H1 (cell line): ENCODE measurements at regions not wholly inside any gene's neighbourhood (a gene's known extent, or its start where the extent isn't known, plus 50 kb on each side); places are given as distances from the start of the nearest gene placed in this dataset.

Experiments used
- CTCF ChIA-PET: fragments of 300-600 bp; sonication (Branson Sonifier 250); formaldehyde crosslinking; loops from one replicate; lab custom pipeline; 2021; ENCODE audit not compliant: partially characterized antibody; lab: Charles Lee
- POLR2A ChIA-PET: fragments of 300-600 bp; sonication (Branson Sonifier 250); formaldehyde crosslinking; loops from one replicate; lab custom pipeline; 2021; ENCODE audit warnings: inconsistent platforms; ENCODE audit not compliant: partially characterized antibody; lab: Charles Lee
- DNase-seq, 2 experiments: peaks; one replicate each; pipeline versions ENCODE4 v3.0.0 to v3.0.0-alpha.2; 2010 to 2022; ENCODE audit warnings: low spot score in 2 of 2, low read depth in 1 of 2, mixed read lengths in 1 of 2
- FAIRE-seq: peaks from 2 replicates; lab custom pipeline; 2011; peaks lifted over from hg19 to GRCh38; lab: Jason Lieb, UNC
- H2AFZ ChIP-seq: 2 replicates; pipeline ENCODE4 v1.8.1; 2012; ENCODE audit warnings: low read length, inconsistent platforms
- H2AK5ac ChIP-seq: 2 replicates; pipeline ENCODE4 v1.6.1; 2013; ENCODE audit warnings: low read depth, low read length
- H2BK120ac ChIP-seq: replicated peaks from 2 replicates; pipeline ENCODE3; 2013; ENCODE audit warnings: low read depth, low read length, inconsistent platforms
- H2BK12ac ChIP-seq: 2 replicates; pipeline ENCODE4 v1.6.1; 2013; ENCODE audit warnings: low read depth, low read length
- H2BK15ac ChIP-seq: 2 replicates; pipeline ENCODE4 v1.6.1; 2013; ENCODE audit warnings: low read length
- H2BK20ac ChIP-seq: 2 replicates; pipeline ENCODE4 v1.6.1; 2013; ENCODE audit warnings: low read length
- H2BK5ac ChIP-seq: 2 replicates; pipeline ENCODE4 v1.6.1; 2013; ENCODE audit warnings: low read depth, low read length
- H3K14ac ChIP-seq: 2 replicates; pipeline ENCODE4 v1.6.1; 2013; ENCODE audit warnings: inconsistent platforms; ENCODE audit not compliant: insufficient read length
- H3K18ac ChIP-seq: 2 replicates; pipeline ENCODE4 v1.6.1; 2013; ENCODE audit warnings: low read length; ENCODE audit errors: extremely low read depth
- H3K23ac ChIP-seq: 2 replicates; pipeline ENCODE4 v1.6.1; 2013; ENCODE audit warnings: inconsistent platforms; ENCODE audit not compliant: insufficient read length
- H3K23me2 ChIP-seq: 2 replicates; pipeline ENCODE4 v1.6.1; 2013; ENCODE audit warnings: low read depth, low read length
- H3K27ac ChIP-seq: 2 replicates; pipeline ENCODE4 v1.6.1; 2011; ENCODE audit warnings: low read depth, low read length, inconsistent platforms
- H3K27me3 ChIP-seq, 4 experiments: replicated peaks in 1 of 4; 1 replicate in 1 of 4; 2 replicates in 3 of 4; pipeline versions ENCODE4 v1.6.1 to v1.8.1; 2011 to 2013; ENCODE audit warnings: low read length in 3 of 4, mild to moderate bottlenecking in 3 of 4, inconsistent platforms in 2 of 4, mixed read lengths in 2 of 4, moderate library complexity in 1 of 4; ENCODE audit not compliant: control insufficient read depth in 3 of 4, insufficient read depth in 3 of 4; ENCODE audit errors: extremely low read depth in 1 of 4
- H3K36me3 ChIP-seq, 4 experiments: 2 replicates each; pipeline versions ENCODE4 v1.6.1 to v1.8.1; 2011 to 2013; ENCODE audit warnings: mild to moderate bottlenecking in 4 of 4, low read length in 3 of 4, moderate library complexity in 2 of 4, control low read depth in 1 of 4, inconsistent platforms in 1 of 4; ENCODE audit not compliant: insufficient read depth in 4 of 4, control insufficient read depth in 2 of 4
- H3K4ac ChIP-seq: replicated peaks from 2 replicates; pipeline ENCODE3; 2013; ENCODE audit warnings: low read length, low read depth, mixed read lengths, inconsistent platforms; ENCODE audit not compliant: insufficient read length
- H3K4me1 ChIP-seq, 4 experiments: replicated peaks in 1 of 4; 1 replicate in 1 of 4; 2 replicates in 3 of 4; pipeline versions ENCODE4 v1.6.1 to v1.8.1; 2011 to 2013; ENCODE audit warnings: low read length in 3 of 4, inconsistent platforms in 2 of 4, mixed read lengths in 1 of 4; ENCODE audit not compliant: insufficient read depth in 4 of 4, control insufficient read depth in 3 of 4
- H3K4me2 ChIP-seq, 2 experiments: 2 replicates each; pipeline versions ENCODE4 v1.6.1 to v1.8.1; 2011 to 2013; ENCODE audit warnings: low read depth in 2 of 2, low read length in 2 of 2, control low read depth in 1 of 2, inconsistent platforms in 1 of 2, mild to moderate bottlenecking in 1 of 2; ENCODE audit not compliant: insufficient read depth in 1 of 2
- H3K4me3 ChIP-seq, 4 experiments: fragments of 200-600, 300-600 bp in 1 of 4; sonication (generic), shearing (Covaris generic), sonication (Bioruptor Twin) in 1 of 4; 2 replicates each; pipeline versions ENCODE4 v1.5.1 to v1.8.1; 2011 to 2016; ENCODE audit warnings: low read length in 4 of 4, low read depth in 3 of 4, control low read depth in 2 of 4, inconsistent platforms in 2 of 4, mild to moderate bottlenecking in 2 of 4, mixed read lengths in 1 of 4, moderate library complexity in 1 of 4; ENCODE audit not compliant: insufficient read depth in 2 of 4; ENCODE audit errors: extremely low read depth in 1 of 4
- H3K56ac ChIP-seq: replicated peaks from 2 replicates; pipeline ENCODE3; 2013; ENCODE audit warnings: low read depth, mild to moderate bottlenecking, mixed read lengths, low read length, inconsistent platforms; ENCODE audit not compliant: insufficient read length
- H3K79me1 ChIP-seq: 2 replicates; pipeline ENCODE4 v1.6.1; 2013; ENCODE audit warnings: low read depth, low read length, control low read depth
- H3K79me2 ChIP-seq, 2 experiments: 2 replicates each; pipeline versions ENCODE4 v1.6.1 to v1.8.1; 2012 to 2013; ENCODE audit warnings: low read length in 2 of 2, mild to moderate bottlenecking in 2 of 2, inconsistent platforms in 1 of 2; ENCODE audit not compliant: insufficient read depth in 2 of 2, control insufficient read depth in 1 of 2
- H3K9ac ChIP-seq, 4 experiments: replicated peaks in 1 of 4; 1 replicate in 1 of 4; 2 replicates in 3 of 4; pipeline versions ENCODE4 v1.6.1 to v1.8.1; 2011 to 2013; ENCODE audit warnings: low read depth in 3 of 4, low read length in 3 of 4, control low read depth in 2 of 4, mild to moderate bottlenecking in 2 of 4, moderate library complexity in 2 of 4, inconsistent platforms in 1 of 4; ENCODE audit errors: extremely low read depth in 1 of 4
- H3K9me3 ChIP-seq, 2 experiments: 2 replicates each; pipeline versions ENCODE4 v1.6.1 to v1.8.1; 2012 to 2013; ENCODE audit warnings: mild to moderate bottlenecking in 2 of 2, moderate library complexity in 2 of 2, control low read depth in 1 of 2, inconsistent platforms in 1 of 2, low read depth in 1 of 2, low read length in 1 of 2, mixed read lengths in 1 of 2; ENCODE audit not compliant: insufficient read depth in 2 of 2
- H4K20me1 ChIP-seq, 2 experiments: replicated peaks in 1 of 2; 2 replicates each; pipeline versions ENCODE3 to v1.8.1; 2011 to 2013; ENCODE audit warnings: inconsistent platforms in 2 of 2, low read length in 2 of 2, mild to moderate bottlenecking in 1 of 2; ENCODE audit not compliant: insufficient read depth in 2 of 2, control insufficient read depth in 1 of 2
- H4K5ac ChIP-seq: 2 replicates; pipeline ENCODE4 v1.6.1; 2013; ENCODE audit warnings: low read length, low read depth, mixed read lengths, inconsistent platforms; ENCODE audit not compliant: insufficient read length
- H4K8ac ChIP-seq: 2 replicates; pipeline ENCODE4 v1.8.0; 2013; ENCODE audit warnings: mild to moderate bottlenecking, moderate library complexity, low read length, inconsistent platforms; ENCODE audit not compliant: insufficient read depth; ENCODE audit errors: extremely low read depth
- H4K91ac ChIP-seq: replicated peaks from 2 replicates; pipeline ENCODE3; 2013; ENCODE audit warnings: low read length, mixed read lengths, inconsistent platforms; ENCODE audit not compliant: insufficient read length
- ASH2L ChIP-seq: fragments of 200-600, 300-600 bp; sonication (generic); IDR thresholded peaks from one replicate; pipeline ENCODE4 v1.7.1; 2017; ENCODE audit warnings: low read length
- CBX5 ChIP-seq: fragments of 300-800, 300-1000 bp; sonication (generic); IDR thresholded peaks from 2 replicates; pipeline ENCODE4 v1.7.1; 2016; ENCODE audit warnings: antibody characterized with exemption, low read length, low read depth
- CTCF ChIP-seq, 3 experiments: IDR thresholded peaks; 1 replicate in 2 of 3; 2 replicates in 1 of 3; pipeline versions ENCODE4 v1.5.1 to v1.6.1; 2011; ENCODE audit warnings: low read length in 3 of 3, mild to moderate bottlenecking in 3 of 3, inconsistent platforms in 2 of 3, low read depth in 1 of 3, moderate library complexity in 1 of 3; ENCODE audit not compliant: insufficient read depth in 1 of 3; ENCODE audit errors: control extremely low read depth in 1 of 3
- WGBS, 2 experiments: shearing (Covaris generic) in 1 of 2; methylation state at CpG; one replicate each; pipeline versions ENCODE4 v1.1.6 to v1.1.7; 2013 to 2015; ENCODE audit warnings: low lambda C conversion rate in 2 of 2, mixed read lengths in 2 of 2, inconsistent platforms in 1 of 2, low coverage in 1 of 2, missing lambda C conversion rate in 1 of 2; ENCODE audit not compliant: insufficient replicate concordance in 2 of 2, insufficient coverage in 1 of 2, insufficient read length in 1 of 2; ENCODE audit errors: extremely low coverage in 1 of 2, missing lambda C conversion rate in 1 of 2; 5-methylcytosine and 5-hydroxymethylcytosine counted together

GRCh38 chr10:10126218-10126617 is 891.5 kb upstream of the CELF2 start:
- no peaks in the 10 kb centered on the region for H3K4me1 ChIP-seq
- H4K20me1 ChIP-seq: no peaks in the 10 kb centered on the region
- no peak overlapping the region for H3K14ac ChIP-seq
- H3K27ac ChIP-seq: no peak overlapping the region
- no peak overlapping the region for H2AK5ac ChIP-seq
- no peak overlapping the region for H3K23ac ChIP-seq
- no peak overlapping the region for H2BK20ac ChIP-seq
- TF ChIP-seq CBX5 (no peak), CTCF (IDR thresholded peaks at IDR 0.05; ENCODE audit: control extremely low read depth in 1 of 3, insufficient read depth in 1 of 3, low read depth in 1 of 3, low read length in 3 of 3) (no peak), ASH2L (no peak)
- ChIA-PET CTCF (no interaction called here), POLR2A (no interaction called here)
- no peaks in the 10 kb centered on the region for H3K79me1 ChIP-seq
- FAIRE-seq (no peak), DNase-seq (no peak)
- no peak overlapping the region for H4K91ac ChIP-seq
- no peaks in the 10 kb centered on the region for H3K36me3 ChIP-seq
- no peak overlapping the region for H3K18ac ChIP-seq
- H3K9ac ChIP-seq: no peak overlapping the region
- no peak overlapping the region for H2BK15ac ChIP-seq
- H2BK12ac ChIP-seq: no peak overlapping the region
- H2AFZ ChIP-seq: no peak overlapping the region
- no peaks in the 10 kb centered on the region for H3K9me3 ChIP-seq
- H4K8ac ChIP-seq: no peak overlapping the region
- no peak overlapping the region for H3K4me2 ChIP-seq
- WGBS, 2 experiments: 94% methylated on average over 3 of the region's 3 CpGs; no CpG with 5 or more reads in 1 of the 2 experiments
- H3K23me2 ChIP-seq: no peaks in the 10 kb centered on the region
- H3K79me2 ChIP-seq: no peaks in the 10 kb centered on the region
- no peak overlapping the region for H2BK5ac ChIP-seq
- H3K4me3 ChIP-seq: no peak overlapping the region
- no peak overlapping the region for H4K5ac ChIP-seq
- H3K56ac ChIP-seq: no peak overlapping the region
- no peak overlapping the region for H2BK120ac ChIP-seq
- no peaks in the 10 kb centered on the region for H3K27me3 ChIP-seq
- H3K4ac ChIP-seq: no peak overlapping the region
